SK-N-SH (cell line): ENCODE measurements at regions not wholly inside any gene's neighbourhood (a gene's known extent, or its start where the extent isn't known, plus 50 kb on each side); places are given as distances from the start of the nearest gene placed in this dataset.

ENCODE experiments used
- CHD2 ChIP-seq: fragments of 150-350 bp; IDR thresholded peaks from 2 replicates; pipeline ENCODE4 v1.6.1; 2018; ENCODE audit warnings: low read length; ENCODE audit not compliant: partially characterized antibody
- CTCF ChIP-seq: fragments of 200-600 bp; sonication (generic); IDR thresholded peaks from 2 replicates; pipeline ENCODE4 v1.6.1; 2017; ENCODE audit warnings: antibody characterized with exemption, mild to moderate bottlenecking, moderate library complexity
- EP300 ChIP-seq, 2 experiments: IDR thresholded peaks; 2 replicates each; pipeline versions ENCODE4 v1.4.0 to v1.6.1; 2012; ENCODE audit warnings: borderline replicate concordance in 1 of 2, low read depth in 1 of 2, low read length in 1 of 2
- EZH2phosphoT487 ChIP-seq: fragments of 200-600 bp; sonication (generic); IDR thresholded peaks from 2 replicates; pipeline ENCODE4 v1.6.1; 2017; ENCODE audit warnings: low read depth, mixed run types, mild to moderate bottlenecking, antibody characterized with exemption, moderate library complexity, borderline replicate concordance
- MAX ChIP-seq: IDR thresholded peaks from 2 replicates; pipeline ENCODE4 v1.4.0; 2012; ENCODE audit warnings: low read depth
- MXI1 ChIP-seq: IDR thresholded peaks from 2 replicates; pipeline ENCODE4 v1.6.1; 2012; ENCODE audit warnings: mild to moderate bottlenecking, low read depth, low read length, improper control_type of control experiment
- RAD21 ChIP-seq: IDR thresholded peaks from 2 replicates; pipeline ENCODE4 v1.6.1; 2012; ENCODE audit warnings: mild to moderate bottlenecking, low read length
- REST ChIP-seq: IDR thresholded peaks from 2 replicates; pipeline ENCODE4 v1.6.1; 2012; ENCODE audit warnings: mild to moderate bottlenecking, low read depth, low read length, moderate library complexity
- TAF1 ChIP-seq: IDR thresholded peaks from 2 replicates; pipeline ENCODE4 v1.6.1; 2012; ENCODE audit warnings: low read depth, mild to moderate bottlenecking, low read length, moderate library complexity, borderline replicate concordance
- TCF12 ChIP-seq: IDR thresholded peaks from 2 replicates; pipeline ENCODE4 v1.4.0; 2012
- USF1 ChIP-seq: IDR thresholded peaks from 2 replicates; pipeline ENCODE4 v1.4.0; 2012; ENCODE audit warnings: low read depth, borderline replicate concordance
- ZBTB33 ChIP-seq: IDR thresholded peaks from 2 replicates; pipeline ENCODE4 v1.4.0; 2012; ENCODE audit warnings: low read depth, borderline replicate concordance

- TF ChIP-seq CTCF, result no peak
- no peak for TF ChIP-seq EP300 (IDR thresholded peaks at IDR 0.05; ENCODE audit: borderline replicate concordance in 1 of 2, low read depth in 1 of 2, low read length in 1 of 2)
- TF ChIP-seq MAX, result no peak
- no peak for TF ChIP-seq EZH2phosphoT487
- no peak for TF ChIP-seq TCF12
- TF ChIP-seq USF1, result no peak
- no peak for TF ChIP-seq MXI1
- no peak for TF ChIP-seq REST
- TF ChIP-seq ZBTB33, result no peak
- no peak for TF ChIP-seq RAD21
- TF ChIP-seq TAF1, result no peak
- TF ChIP-seq CHD2, result no peak
Measured at GRCh38 chr2:13921245-13921644, 711.3 kb upstream of the LRATD1 start.
